OCI-LY3 (cell line): ENCODE measurements at regions not wholly inside any gene's neighbourhood (a gene's known extent, or its start where the extent isn't known, plus 50 kb on each side); places are given as distances from the start of the nearest gene placed in this dataset.

ENCODE experiments used
- EZH2phosphoT487 ChIP-seq: fragments of 200-600 bp; shearing (Covaris generic); IDR thresholded peaks from 2 replicates; pipeline ENCODE4 v1.6.1; 2018; ENCODE audit warnings: antibody characterized with exemption, mixed run types, low read depth
- TF ChIP-seq, protein P1 (sequence below): fragments of 200-600, 300-600 bp; sonication (generic); IDR thresholded peaks from 2 replicates; pipeline ENCODE4 v1.5.1; 2014; ENCODE audit warnings: antibody characterized with exemption, low read length, low read depth

GRCh38 chr10:118395947-118396346 lies 53.8 kb upstream of the FAM204A start:
- TF ChIP-seq, protein P1, sequence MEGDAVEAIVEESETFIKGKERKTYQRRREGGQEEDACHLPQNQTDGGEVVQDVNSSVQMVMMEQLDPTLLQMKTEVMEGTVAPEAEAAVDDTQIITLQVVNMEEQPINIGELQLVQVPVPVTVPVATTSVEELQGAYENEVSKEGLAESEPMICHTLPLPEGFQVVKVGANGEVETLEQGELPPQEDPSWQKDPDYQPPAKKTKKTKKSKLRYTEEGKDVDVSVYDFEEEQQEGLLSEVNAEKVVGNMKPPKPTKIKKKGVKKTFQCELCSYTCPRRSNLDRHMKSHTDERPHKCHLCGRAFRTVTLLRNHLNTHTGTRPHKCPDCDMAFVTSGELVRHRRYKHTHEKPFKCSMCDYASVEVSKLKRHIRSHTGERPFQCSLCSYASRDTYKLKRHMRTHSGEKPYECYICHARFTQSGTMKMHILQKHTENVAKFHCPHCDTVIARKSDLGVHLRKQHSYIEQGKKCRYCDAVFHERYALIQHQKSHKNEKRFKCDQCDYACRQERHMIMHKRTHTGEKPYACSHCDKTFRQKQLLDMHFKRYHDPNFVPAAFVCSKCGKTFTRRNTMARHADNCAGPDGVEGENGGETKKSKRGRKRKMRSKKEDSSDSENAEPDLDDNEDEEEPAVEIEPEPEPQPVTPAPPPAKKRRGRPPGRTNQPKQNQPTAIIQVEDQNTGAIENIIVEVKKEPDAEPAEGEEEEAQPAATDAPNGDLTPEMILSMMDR: no peak
- TF ChIP-seq EZH2phosphoT487: no peak
